ENCODE measurements at regions not wholly inside any gene's neighbourhood (a gene's known extent, or its start where the extent isn't known, plus 50 kb on each side); places are given as distances from the start of the nearest gene placed in this dataset.
"Not testable (repeated sequence)": the region's sequence is repeated elsewhere in the genome, so short reads cannot be mapped to it uniquely, and the experiment has no call there.

GRCh38 chr6:51159260-51159659 is 340.6 kb downstream of the TFAP2B start:
- FAIRE-seq, result not testable (repeated sequence)

- no peak for FAIRE-seq
These were observed 343.1 kb downstream of the TFAP2B start for GRCh38 chr6:51161752-51162151.

- no peak for FAIRE-seq
These were observed 345.3 kb downstream of the TFAP2B start for GRCh38 chr6:51163843-51164529.

- FAIRE-seq, result no peak
These were observed 348.2 kb downstream of the TFAP2B start for GRCh38 chr6:51166914-51167313.

- no peak for FAIRE-seq
These were observed 348.8 kb downstream of the TFAP2B start for GRCh38 chr6:51167468-51167867.

GRCh38 chr6:51182827-51183226 is 364.2 kb downstream of the TFAP2B start:
- no peak for FAIRE-seq

- FAIRE-seq, result no peak
These were observed 365.4 kb downstream of the TFAP2B start for GRCh38 chr6:51184046-51184445.

GRCh38 chr6:51193163-51193562 is 374.5 kb downstream of the TFAP2B start:
- not testable (repeated sequence) for FAIRE-seq

GRCh38 chr6:51199105-51199552 is 380.5 kb downstream of the TFAP2B start:
- FAIRE-seq, result no peak

- no peak for FAIRE-seq
These were observed 381.1 kb downstream of the TFAP2B start for GRCh38 chr6:51199733-51200260.

- FAIRE-seq, result no peak
These were observed 382.0 kb downstream of the TFAP2B start for GRCh38 chr6:51200676-51201075.

GRCh38 chr6:51202653-51203052 is 384.0 kb downstream of the TFAP2B start:
- not testable (repeated sequence) for FAIRE-seq

GRCh38 chr6:51203504-51203903 is 384.8 kb downstream of the TFAP2B start:
- no peak for FAIRE-seq

- FAIRE-seq, result not testable (repeated sequence)
These were observed 388.0 kb downstream of the TFAP2B start for GRCh38 chr6:51206686-51207085.

GRCh38 chr6:51209651-51210050 is 391.0 kb downstream of the TFAP2B start:
- FAIRE-seq, result no peak

GRCh38 chr6:51213811-51214210 is 395.1 kb downstream of the TFAP2B start:
- no peak for FAIRE-seq

- FAIRE-seq, result no peak
These were observed 395.8 kb downstream of the TFAP2B start for GRCh38 chr6:51214442-51214841.

GRCh38 chr6:51218181-51218580 is 399.5 kb downstream of the TFAP2B start:
- no peak for FAIRE-seq

- not testable (repeated sequence) for FAIRE-seq
These were observed 406.0 kb downstream of the TFAP2B start for GRCh38 chr6:51224580-51225240.

GRCh38 chr6:51241376-51241775 is 422.7 kb downstream of the TFAP2B start:
- FAIRE-seq, result no peak

- no peak for FAIRE-seq
These were observed 431.1 kb downstream of the TFAP2B start for GRCh38 chr6:51249798-51250197.

- no peak for FAIRE-seq
These were observed 431.6 kb downstream of the TFAP2B start for GRCh38 chr6:51250317-51250716.

GRCh38 chr6:51257938-51258337 is 439.3 kb downstream of the TFAP2B start:
- FAIRE-seq, result no peak

GRCh38 chr6:51260003-51260402 is 441.3 kb downstream of the TFAP2B start:
- FAIRE-seq, result no peak
